HepG2 (cell line): ENCODE measurements at regions not wholly inside any gene's neighbourhood (a gene's known extent, or its start where the extent isn't known, plus 50 kb on each side); places are given as distances from the start of the nearest gene placed in this dataset.

ENCODE experiments used
- ATF2 ChIP-seq: sonication (generic); formaldehyde crosslinking; IDR thresholded peaks from 2 replicates; pipeline ENCODE4 v1.4.0; 2020; ENCODE audit warnings: missing genetic modification reagents
- CBX1 ChIP-seq: IDR thresholded peaks from one replicate; pipeline ENCODE4 v1.6.1; 2016; ENCODE audit warnings: antibody characterized with exemption, low read depth
- CTCF ChIP-seq: sonication (generic); formaldehyde crosslinking; IDR thresholded peaks from 2 replicates; pipeline ENCODE4 v1.5.0; 2020; ENCODE audit warnings: mild to moderate bottlenecking, missing genetic modification reagents, moderate library complexity
- GMEB1 ChIP-seq: sonication (generic); formaldehyde crosslinking; IDR thresholded peaks from 2 replicates; pipeline ENCODE4 v1.5.1; 2020; ENCODE audit warnings: missing genetic modification reagents, mild to moderate bottlenecking, borderline replicate concordance
- NCOA1 ChIP-seq: sonication (generic); formaldehyde crosslinking; IDR thresholded peaks from 2 replicates; pipeline ENCODE4 v1.9.0; 2021; ENCODE audit warnings: missing genetic modification reagents
- TAF1 ChIP-seq: sonication (generic); formaldehyde crosslinking; IDR thresholded peaks from 2 replicates; pipeline ENCODE4 v1.4.0; 2020; ENCODE audit warnings: missing genetic modification reagents

GRCh38 chr7:106720641-106721040 lies 59.7 kb upstream of the CCDC71L start:
- TF ChIP-seq ATF2 (CRISPR knock-in tag) (no peak), CTCF (CRISPR knock-in tag) (no peak), CBX1 (no peak), NCOA1 (CRISPR knock-in tag) (no peak), TAF1 (CRISPR knock-in tag) (no peak), GMEB1 (CRISPR knock-in tag) (no peak)
